ENCODE measurements at regions not wholly inside any gene's neighbourhood (a gene's known extent, or its start where the extent isn't known, plus 50 kb on each side); places are given as distances from the start of the nearest gene placed in this dataset.

DNA sequence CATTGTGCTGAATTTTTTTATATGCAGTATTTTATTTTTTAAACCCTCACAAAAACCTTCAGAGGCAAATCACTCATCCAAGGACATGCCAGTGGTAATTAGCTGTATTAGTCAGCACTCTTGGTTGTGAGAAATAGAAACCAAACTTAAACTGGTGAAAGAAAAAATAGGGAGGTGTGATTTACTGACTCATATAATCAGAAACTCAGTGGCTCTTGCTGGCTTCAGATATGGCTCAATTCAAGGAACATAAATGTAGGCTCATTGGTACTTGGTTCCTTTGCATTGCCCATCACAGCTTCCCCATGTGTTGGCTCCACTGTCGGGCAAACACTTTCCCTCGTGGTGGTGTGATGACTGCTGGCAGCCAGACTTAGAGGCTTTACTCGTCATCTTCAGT lies 497.2 kb downstream of the MAT2B start:
- H3K4me3 ChIP-seq (ENCODE audit: low read depth, low read length): no peak overlapping the region
- DNase-seq (ENCODE audit: low read depth): no peak
- TF ChIP-seq, protein P1, sequence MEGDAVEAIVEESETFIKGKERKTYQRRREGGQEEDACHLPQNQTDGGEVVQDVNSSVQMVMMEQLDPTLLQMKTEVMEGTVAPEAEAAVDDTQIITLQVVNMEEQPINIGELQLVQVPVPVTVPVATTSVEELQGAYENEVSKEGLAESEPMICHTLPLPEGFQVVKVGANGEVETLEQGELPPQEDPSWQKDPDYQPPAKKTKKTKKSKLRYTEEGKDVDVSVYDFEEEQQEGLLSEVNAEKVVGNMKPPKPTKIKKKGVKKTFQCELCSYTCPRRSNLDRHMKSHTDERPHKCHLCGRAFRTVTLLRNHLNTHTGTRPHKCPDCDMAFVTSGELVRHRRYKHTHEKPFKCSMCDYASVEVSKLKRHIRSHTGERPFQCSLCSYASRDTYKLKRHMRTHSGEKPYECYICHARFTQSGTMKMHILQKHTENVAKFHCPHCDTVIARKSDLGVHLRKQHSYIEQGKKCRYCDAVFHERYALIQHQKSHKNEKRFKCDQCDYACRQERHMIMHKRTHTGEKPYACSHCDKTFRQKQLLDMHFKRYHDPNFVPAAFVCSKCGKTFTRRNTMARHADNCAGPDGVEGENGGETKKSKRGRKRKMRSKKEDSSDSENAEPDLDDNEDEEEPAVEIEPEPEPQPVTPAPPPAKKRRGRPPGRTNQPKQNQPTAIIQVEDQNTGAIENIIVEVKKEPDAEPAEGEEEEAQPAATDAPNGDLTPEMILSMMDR (IDR thresholded peaks at IDR 0.05; ENCODE audit: control insufficient read depth, extremely low read depth, insufficient read depth): no peak

DNA sequence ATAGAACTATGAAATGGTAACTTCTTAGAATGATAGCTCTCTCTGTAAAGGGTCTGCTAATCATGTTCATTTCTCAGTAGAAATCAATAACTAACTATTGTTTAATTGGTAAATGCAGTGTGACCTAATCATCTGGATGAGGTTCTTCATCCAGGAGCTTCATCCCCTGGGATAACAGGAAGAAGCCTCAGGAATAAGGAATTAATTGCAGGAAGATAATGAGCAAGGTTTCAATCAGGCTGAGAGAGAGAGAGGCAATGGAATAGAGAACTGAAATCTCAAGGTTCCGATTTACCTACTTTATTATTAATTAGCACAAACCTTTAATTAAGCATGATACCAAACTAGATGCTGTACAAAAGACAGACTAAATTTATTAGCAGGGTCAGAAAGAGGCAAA lies 499.7 kb downstream of the MAT2B start:
- DNase-seq (ENCODE audit: low read depth): no peak
- no peak overlapping the region for H3K4me3 ChIP-seq (ENCODE audit: low read depth, low read length)
- TF ChIP-seq, protein P1 (IDR thresholded peaks at IDR 0.05; ENCODE audit: control insufficient read depth, extremely low read depth, insufficient read depth): no peak

DNA sequence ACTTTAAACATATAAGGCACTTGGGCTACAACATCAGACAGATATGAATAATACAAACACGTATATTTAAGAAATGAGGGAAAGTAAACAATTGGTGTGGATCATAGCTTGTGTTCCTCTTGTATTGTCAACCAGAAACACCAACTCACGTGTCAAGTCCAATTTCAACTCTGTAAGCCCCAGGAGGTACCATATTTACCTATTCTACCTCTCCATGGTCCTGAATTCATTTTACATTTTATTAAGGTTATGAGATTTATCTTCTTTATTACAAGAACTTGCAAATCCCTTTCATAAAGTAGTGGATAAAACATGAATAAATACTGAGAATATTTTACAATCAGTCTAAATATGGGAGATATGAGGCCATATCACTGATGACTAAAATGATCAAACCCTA lies 501.6 kb downstream of the MAT2B start:
- no peak for DNase-seq (ENCODE audit: low read depth)
- no peak overlapping the region for H3K4me3 ChIP-seq (ENCODE audit: low read depth, low read length)
- TF ChIP-seq, protein P1 (IDR thresholded peaks at IDR 0.05; ENCODE audit: control insufficient read depth, extremely low read depth, insufficient read depth): no peak

DNA sequence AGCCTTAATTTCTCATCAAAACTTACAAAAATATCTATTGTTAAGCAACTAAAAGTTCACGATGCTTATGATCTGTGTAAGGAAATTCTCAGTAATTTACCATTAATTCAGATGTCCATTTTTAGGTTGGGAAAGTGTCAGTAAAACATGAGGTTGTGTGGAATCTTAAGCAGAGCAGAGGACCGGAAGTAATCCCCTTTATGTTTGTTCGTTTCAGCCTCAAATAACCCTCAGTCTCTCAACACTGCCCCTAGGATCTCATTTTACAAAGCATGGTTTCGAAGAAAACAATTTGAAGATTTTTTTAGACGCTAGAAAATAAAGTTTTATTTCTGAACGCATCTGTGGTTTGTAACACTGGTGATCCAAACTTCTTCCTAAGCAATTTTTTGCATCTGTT lies 504.2 kb downstream of the MAT2B start:
- DNase-seq (ENCODE audit: low read depth): no peak
- H3K4me3 ChIP-seq (ENCODE audit: low read depth, low read length): no peak overlapping the region
- TF ChIP-seq, protein P1 (IDR thresholded peaks at IDR 0.05; ENCODE audit: control insufficient read depth, extremely low read depth, insufficient read depth): no peak

DNA sequence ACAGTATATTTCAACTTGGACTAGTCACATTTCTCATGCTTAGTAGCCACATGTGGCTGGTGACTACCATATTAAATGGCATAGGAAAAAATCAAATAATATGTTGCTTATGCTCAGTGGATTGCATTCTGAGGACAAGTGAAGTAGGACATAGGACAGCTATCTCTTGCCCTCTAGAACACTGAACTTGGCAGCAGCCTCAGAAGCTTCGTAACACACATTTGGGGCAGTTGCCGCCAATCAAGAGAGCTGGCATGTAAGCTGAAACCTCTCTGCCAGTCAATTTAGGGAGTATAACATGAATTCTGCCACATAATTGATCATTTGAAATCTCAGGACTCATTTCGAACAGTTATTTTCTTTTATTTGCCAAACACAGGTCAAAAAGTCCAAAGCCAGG lies 505.5 kb downstream of the MAT2B start:
- TF ChIP-seq, protein P1 (IDR thresholded peaks at IDR 0.05; ENCODE audit: control insufficient read depth, extremely low read depth, insufficient read depth): no peak
- H3K4me3 ChIP-seq (ENCODE audit: low read depth, low read length): no peak overlapping the region
- DNase-seq (ENCODE audit: low read depth): no peak

DNA sequence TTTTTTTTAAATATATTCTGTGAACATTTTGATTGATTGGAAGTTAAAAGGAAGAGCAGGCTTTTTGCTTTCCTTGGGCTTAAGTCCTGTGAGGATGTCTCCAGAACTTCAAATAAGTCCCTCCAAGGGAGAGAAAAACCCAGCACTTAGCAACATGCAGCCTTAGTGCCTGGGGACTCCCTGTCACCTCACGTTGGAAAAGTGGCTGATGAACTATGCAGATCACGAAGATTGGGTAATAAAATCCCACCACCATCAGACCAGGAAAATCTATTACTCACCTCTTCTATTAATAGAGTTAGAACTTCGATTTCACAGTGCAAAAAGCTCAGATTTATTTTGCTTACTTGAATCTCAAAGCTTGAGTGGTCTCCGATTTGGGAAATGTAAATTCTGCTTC lies 507.0 kb downstream of the MAT2B start:
- DNase-seq (ENCODE audit: low read depth): no peak
- TF ChIP-seq, protein P1 (IDR thresholded peaks at IDR 0.05; ENCODE audit: control insufficient read depth, extremely low read depth, insufficient read depth): no peak
- no peak overlapping the region for H3K4me3 ChIP-seq (ENCODE audit: low read depth, low read length)

DNA sequence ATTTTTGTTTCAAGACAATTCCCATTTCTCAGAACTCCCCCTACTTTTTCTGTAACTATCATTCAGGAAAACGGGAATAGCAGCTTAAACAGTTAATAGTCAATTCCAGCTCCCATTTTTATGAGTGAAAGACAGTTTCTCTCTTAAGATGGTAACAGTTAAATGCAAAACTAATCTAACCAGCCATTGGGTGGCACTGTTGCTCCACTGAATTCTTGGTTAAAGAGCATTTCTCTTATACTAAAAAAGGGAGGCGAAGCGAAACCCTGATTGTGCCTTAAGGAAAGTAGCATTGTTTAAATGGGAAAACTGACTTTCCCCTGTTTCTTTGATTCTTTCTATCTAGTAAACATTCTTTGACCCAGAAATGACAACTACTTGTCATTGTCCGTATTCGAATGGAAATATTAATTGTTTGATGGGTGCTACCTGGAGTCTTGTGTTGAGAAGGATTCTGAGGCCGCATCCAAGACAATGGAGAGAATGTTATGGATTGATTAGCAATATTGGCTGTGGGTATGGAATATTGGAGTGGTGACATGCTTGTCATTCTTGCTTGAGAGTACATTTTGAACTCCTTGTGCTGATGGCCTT lies 507.8 kb downstream of the MAT2B start:
- no peak overlapping the region for H3K4me3 ChIP-seq (ENCODE audit: low read depth, low read length)
- DNase-seq (ENCODE audit: low read depth): peak; percentile 74
- TF ChIP-seq, protein P1 (IDR thresholded peaks at IDR 0.05; ENCODE audit: control insufficient read depth, extremely low read depth, insufficient read depth): peak; percentile 58

All from LNCaP clone FGC (cell line).